ENCODE measurements at regions not wholly inside any gene's neighbourhood (a gene's known extent, or its start where the extent isn't known, plus 50 kb on each side); places are given as distances from the start of the nearest gene placed in this dataset.

DNA sequence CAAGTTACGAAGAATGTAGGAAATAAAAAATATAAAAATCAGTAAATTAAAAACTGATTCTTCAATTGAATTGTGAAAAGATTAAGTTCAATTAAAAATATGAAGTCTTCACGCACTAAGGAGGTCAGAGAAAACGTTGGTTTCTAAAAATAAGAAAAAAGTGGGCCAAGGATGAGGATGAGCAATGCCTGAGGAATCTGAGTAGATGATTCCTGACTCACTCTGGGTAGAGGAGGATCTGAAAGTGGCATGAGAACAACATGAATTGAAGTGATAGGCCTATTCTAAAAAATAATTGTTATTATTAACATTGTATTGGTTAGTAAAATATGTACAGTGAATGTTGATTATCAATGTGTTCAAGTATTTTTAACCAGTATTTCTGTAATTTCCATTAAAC, 444.2 kb downstream of the GRIA2 start:
- TF ChIP-seq POLR2AphosphoS5 (IDR thresholded peaks at IDR 0.05) = no peak
- TF ChIP-seq, protein P1, sequence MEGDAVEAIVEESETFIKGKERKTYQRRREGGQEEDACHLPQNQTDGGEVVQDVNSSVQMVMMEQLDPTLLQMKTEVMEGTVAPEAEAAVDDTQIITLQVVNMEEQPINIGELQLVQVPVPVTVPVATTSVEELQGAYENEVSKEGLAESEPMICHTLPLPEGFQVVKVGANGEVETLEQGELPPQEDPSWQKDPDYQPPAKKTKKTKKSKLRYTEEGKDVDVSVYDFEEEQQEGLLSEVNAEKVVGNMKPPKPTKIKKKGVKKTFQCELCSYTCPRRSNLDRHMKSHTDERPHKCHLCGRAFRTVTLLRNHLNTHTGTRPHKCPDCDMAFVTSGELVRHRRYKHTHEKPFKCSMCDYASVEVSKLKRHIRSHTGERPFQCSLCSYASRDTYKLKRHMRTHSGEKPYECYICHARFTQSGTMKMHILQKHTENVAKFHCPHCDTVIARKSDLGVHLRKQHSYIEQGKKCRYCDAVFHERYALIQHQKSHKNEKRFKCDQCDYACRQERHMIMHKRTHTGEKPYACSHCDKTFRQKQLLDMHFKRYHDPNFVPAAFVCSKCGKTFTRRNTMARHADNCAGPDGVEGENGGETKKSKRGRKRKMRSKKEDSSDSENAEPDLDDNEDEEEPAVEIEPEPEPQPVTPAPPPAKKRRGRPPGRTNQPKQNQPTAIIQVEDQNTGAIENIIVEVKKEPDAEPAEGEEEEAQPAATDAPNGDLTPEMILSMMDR (IDR thresholded peaks at IDR 0.05) = no peak
